PC-3 (cell line): ENCODE measurements at regions not wholly inside any gene's neighbourhood (a gene's known extent, or its start where the extent isn't known, plus 50 kb on each side); places are given as distances from the start of the nearest gene placed in this dataset.

Experiments used
- CTCF ChIP-seq: fragments of 300-600 bp; sonication (generic); conservative IDR thresholded peaks from 2 replicates; pipeline ENCODE4 v1.5.1; 2017; ENCODE audit warnings: antibody characterized with exemption, low read depth, mild to moderate bottlenecking, low read length
- EZH2 ChIP-seq: fragments of 300-600 bp; sonication (generic); IDR thresholded peaks from one replicate; pipeline ENCODE4 v1.6.1; 2017; ENCODE audit warnings: antibody characterized with exemption, mild to moderate bottlenecking, low read length; ENCODE audit not compliant: unreplicated experiment
- EZH2phosphoT487 ChIP-seq: fragments of 300-600 bp; sonication (generic); IDR thresholded peaks from 2 replicates; pipeline ENCODE4 v1.6.1; 2018; ENCODE audit warnings: mild to moderate bottlenecking, antibody characterized with exemption, low read length, borderline replicate concordance

GRCh38 chr2:21772624-21773023 lies 648.9 kb downstream of the TDRD15 start:
- TF ChIP-seq EZH2phosphoT487 = no peak
- no peak for TF ChIP-seq CTCF
- TF ChIP-seq EZH2 = no peak
